H1 (cell line): ENCODE measurements at regions not wholly inside any gene's neighbourhood (a gene's known extent, or its start where the extent isn't known, plus 50 kb on each side); places are given as distances from the start of the nearest gene placed in this dataset.

Experiments
- CHD7 ChIP-seq: fragments of 300-600 bp; sonication (generic); IDR thresholded peaks from 2 replicates; pipeline ENCODE4 v1.7.1; 2012; ENCODE audit warnings: low read length, moderate library complexity, mild to moderate bottlenecking, inconsistent platforms; ENCODE audit not compliant: insufficient replicate concordance
- CTCF ChIP-seq, 3 experiments: IDR thresholded peaks; 1 replicate in 2 of 3; 2 replicates in 1 of 3; pipeline versions ENCODE4 v1.5.1 to v1.6.1; 2011; ENCODE audit warnings: low read length in 3 of 3, mild to moderate bottlenecking in 3 of 3, inconsistent platforms in 2 of 3, low read depth in 1 of 3, moderate library complexity in 1 of 3; ENCODE audit not compliant: insufficient read depth in 1 of 3; ENCODE audit errors: control extremely low read depth in 1 of 3
- EP300 ChIP-seq, 2 experiments: IDR thresholded peaks; 1 replicate in 1 of 2; 2 replicates in 1 of 2; pipeline ENCODE4 v1.6.1; 2011 to 2012; ENCODE audit warnings: low read depth in 2 of 2, low read length in 2 of 2, mild to moderate bottlenecking in 2 of 2, borderline replicate concordance in 1 of 2, inconsistent platforms in 1 of 2, moderate library complexity in 1 of 2
- JUN ChIP-seq: IDR thresholded peaks from 2 replicates; pipeline ENCODE4 v1.6.1; 2011; ENCODE audit warnings: low read depth, mild to moderate bottlenecking, improper control_type of control experiment, low read length
- JUND ChIP-seq: IDR thresholded peaks from 2 replicates; pipeline ENCODE4 v1.6.1; 2011; ENCODE audit warnings: mild to moderate bottlenecking, improper control_type of control experiment, low read length
- KDM5A ChIP-seq: fragments of 200-600 bp; IDR thresholded peaks from 2 replicates; pipeline ENCODE4 v1.7.1; 2012; ENCODE audit warnings: mild to moderate bottlenecking, low read length, inconsistent platforms, mixed read lengths
- POLR2A ChIP-seq, 2 experiments: IDR thresholded peaks; 1 replicate in 1 of 2; 2 replicates in 1 of 2; pipeline ENCODE4 v1.6.1; 2011; ENCODE audit warnings: low read depth in 2 of 2, low read length in 2 of 2, mild to moderate bottlenecking in 2 of 2; ENCODE audit errors: control extremely low read depth in 1 of 2
- POLR2AphosphoS5 ChIP-seq: IDR thresholded peaks from 2 replicates; pipeline ENCODE4 v1.6.1; 2011; ENCODE audit warnings: low read depth, low read length
- RAD21 ChIP-seq, 2 experiments: IDR thresholded peaks in 1 of 2; conservative IDR thresholded peaks in 1 of 2; 2 replicates each; pipeline ENCODE4 v1.6.1; 2011; ENCODE audit warnings: low read depth in 2 of 2, low read length in 2 of 2, improper control_type of control experiment in 1 of 2, inconsistent platforms in 1 of 2, mild to moderate bottlenecking in 1 of 2, moderate library complexity in 1 of 2

GRCh38 chr1:69433073-69433472 lies 134.6 kb upstream of the LRRC7 start:
- TF ChIP-seq JUND = no peak
- no peak for TF ChIP-seq CTCF (IDR thresholded peaks at IDR 0.05; ENCODE audit: control extremely low read depth in 1 of 3, insufficient read depth in 1 of 3, low read depth in 1 of 3, low read length in 3 of 3)
- no peak for TF ChIP-seq KDM5A
- no peak for TF ChIP-seq EP300 (IDR thresholded peaks at IDR 0.05; ENCODE audit: borderline replicate concordance in 1 of 2, low read depth in 2 of 2, low read length in 2 of 2)
- TF ChIP-seq POLR2AphosphoS5 = no peak
- TF ChIP-seq CHD7 = no peak
- no peak for TF ChIP-seq RAD21 (IDR thresholded peaks at IDR 0.05 in 1 of 2, conservative IDR thresholded peaks at IDR 0.05 in 1 of 2; ENCODE audit: low read depth in 2 of 2, low read length in 2 of 2)
- TF ChIP-seq JUN = no peak
- no peak for TF ChIP-seq POLR2A (IDR thresholded peaks at IDR 0.05; ENCODE audit: control extremely low read depth in 1 of 2, low read depth in 2 of 2, low read length in 2 of 2)
